Panc1 (cell line): ENCODE measurements at regions not wholly inside any gene's neighbourhood (a gene's known extent, or its start where the extent isn't known, plus 50 kb on each side); places are given as distances from the start of the nearest gene placed in this dataset.

Experiments used
- ATAC-seq: fragments of 200-7000 bp; cut with Tn5 transposase; 2 replicates; pipeline ENCODE4 v1.9.1; 2020; ENCODE audit warnings: mild to moderate bottlenecking, moderate library complexity
- BruUV-seq: library from RNA; stranded (reverse); fragments of 400-500 nt; replicated peaks from 2 replicates; lab custom pipeline; 2021; lab: Mats Ljungman, UMichigan
- CTCF ChIA-PET: fragments of 300-600 bp; sonication (Branson Sonifier 250); formaldehyde crosslinking; loops from one replicate; lab custom pipeline; 2022; ENCODE audit warnings: antibody characterized with exemption; lab: Charles Lee
- POLR2A ChIA-PET: fragments of 300-600 bp; sonication (Branson Sonifier 250); formaldehyde crosslinking; loops from one replicate; lab custom pipeline; 2022; ENCODE audit warnings: antibody characterized with exemption; lab: Charles Lee
- DNase-seq: peaks from one replicate; pipeline ENCODE4 v3.0.0-alpha.2; 2010; ENCODE audit warnings: low read depth, low spot score
- H3K27ac ChIP-seq: 2 replicates; pipeline ENCODE4 v1.5.1; 2011; ENCODE audit warnings: mild to moderate bottlenecking, low read length, inconsistent platforms
- H3K27me3 ChIP-seq: fragments of 200-500 bp; sonication (Bioruptor generic); 2 replicates; pipeline ENCODE4 v1.6.0; 2014; ENCODE audit warnings: low read length, inconsistent platforms; ENCODE audit not compliant: control insufficient read depth, insufficient read depth
- H3K36me3 ChIP-seq: fragments of 200-500 bp; sonication (Bioruptor generic); 2 replicates; pipeline ENCODE4 v1.5.1; 2014; ENCODE audit warnings: inconsistent platforms, mild to moderate bottlenecking, low read length, moderate library complexity; ENCODE audit not compliant: control insufficient read depth, insufficient read depth
- H3K4me1 ChIP-seq: 2 replicates; pipeline ENCODE4 v1.5.1; 2011; ENCODE audit warnings: inconsistent platforms, mild to moderate bottlenecking, low read length, moderate library complexity; ENCODE audit not compliant: control insufficient read depth, insufficient read depth
- H3K4me3 ChIP-seq, 2 experiments: 2 replicates each; pipeline ENCODE4 v1.5.1; 2011 to 2012; ENCODE audit warnings: low read depth in 2 of 2, low read length in 2 of 2, mild to moderate bottlenecking in 2 of 2, inconsistent platforms in 1 of 2, moderate library complexity in 1 of 2
- H3K9me3 ChIP-seq: fragments of 200-500 bp; sonication (Bioruptor generic); 2 replicates; pipeline ENCODE4 v1.5.1; 2014; ENCODE audit warnings: low read depth, mild to moderate bottlenecking, inconsistent platforms, low read length, moderate library complexity; ENCODE audit not compliant: control insufficient read depth, insufficient read depth
- POLR2AphosphoS5 ChIP-seq: IDR thresholded peaks from 2 replicates; pipeline ENCODE4 v1.6.1; 2012; ENCODE audit warnings: mild to moderate bottlenecking, low read depth, low read length, moderate library complexity
- SIN3A ChIP-seq: IDR thresholded peaks from 2 replicates; pipeline ENCODE4 v1.6.1; 2012; ENCODE audit warnings: low read depth, mild to moderate bottlenecking, low read length, moderate library complexity, borderline replicate concordance; ENCODE audit not compliant: insufficient read depth
- TCF7L2 ChIP-seq: IDR thresholded peaks from 2 replicates; pipeline ENCODE4 v1.6.1; 2011; ENCODE audit warnings: mild to moderate bottlenecking, low read depth, low read length, inconsistent platforms
- in situ Hi-C: cut with HindIII; loops from 2 replicates; pipeline ENCODE4 v1.10.0; 2016; ENCODE audit warnings: low sequenced_read_pairs, low pct_unique_long_range_greater_than_20kb
- intact Hi-C: fragments of 100-400 bp; cut with micrococcal nuclease; formaldehyde crosslinking; loops from one replicate; pipeline ENCODE4 v1.10.0; 2022; ENCODE audit not compliant: unreplicated experiment
- TF ChIP-seq, protein P1 (sequence below): fragments of 450-650 bp; IDR thresholded peaks from 2 replicates; pipeline ENCODE4 v1.5.1; 2017; ENCODE audit warnings: mild to moderate bottlenecking
- TF ChIP-seq, protein P2 (sequence below), 2 experiments: IDR thresholded peaks; 2 replicates each; pipeline ENCODE4 v1.6.1; 2011 to 2012; ENCODE audit warnings: low read depth in 2 of 2, control low read depth in 1 of 2, low read length in 1 of 2, mild to moderate bottlenecking in 1 of 2, moderate library complexity in 1 of 2; ENCODE audit not compliant: insufficient read depth in 1 of 2

DNA sequence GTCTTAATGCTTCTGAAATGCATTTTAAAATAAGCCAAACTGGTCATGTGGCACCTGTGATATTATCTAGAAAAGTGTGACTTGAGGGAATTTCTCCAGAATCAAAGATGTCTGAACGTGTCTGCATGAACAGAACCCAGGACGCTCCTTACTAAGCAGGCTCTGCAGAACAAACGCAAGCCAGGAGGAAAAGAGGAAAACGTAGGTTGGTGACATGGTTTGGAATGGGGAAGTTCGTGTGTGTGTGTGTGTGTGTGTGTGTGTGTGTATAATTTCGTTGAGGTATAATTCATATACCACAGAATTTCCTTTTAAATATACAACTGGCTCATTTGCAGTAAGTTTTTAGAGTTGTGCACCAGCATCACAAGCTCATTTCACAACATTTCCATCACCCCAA, 200.5 kb upstream of the FOXQ1 start:
- Histone ChIP-seq H3K4me1 (no peaks in the 10 kb centered on the region), H3K9me3 (no peaks in the 10 kb centered on the region), H3K27me3 (no peaks in the 10 kb centered on the region), H3K36me3 (no peaks in the 10 kb centered on the region), H3K27ac (no peak overlapping the region), H3K4me3 (no peak overlapping the region)
- DNase-seq (no peak), ATAC-seq (no peak)
- CTCF ChIA-PET: no interaction called here
- POLR2A ChIA-PET: no interaction called here
- in situ Hi-C loops (no loop called here), intact Hi-C loops (no loop called here)
- BruUV-seq: no TSS peak
- TF ChIP-seq, protein P1, sequence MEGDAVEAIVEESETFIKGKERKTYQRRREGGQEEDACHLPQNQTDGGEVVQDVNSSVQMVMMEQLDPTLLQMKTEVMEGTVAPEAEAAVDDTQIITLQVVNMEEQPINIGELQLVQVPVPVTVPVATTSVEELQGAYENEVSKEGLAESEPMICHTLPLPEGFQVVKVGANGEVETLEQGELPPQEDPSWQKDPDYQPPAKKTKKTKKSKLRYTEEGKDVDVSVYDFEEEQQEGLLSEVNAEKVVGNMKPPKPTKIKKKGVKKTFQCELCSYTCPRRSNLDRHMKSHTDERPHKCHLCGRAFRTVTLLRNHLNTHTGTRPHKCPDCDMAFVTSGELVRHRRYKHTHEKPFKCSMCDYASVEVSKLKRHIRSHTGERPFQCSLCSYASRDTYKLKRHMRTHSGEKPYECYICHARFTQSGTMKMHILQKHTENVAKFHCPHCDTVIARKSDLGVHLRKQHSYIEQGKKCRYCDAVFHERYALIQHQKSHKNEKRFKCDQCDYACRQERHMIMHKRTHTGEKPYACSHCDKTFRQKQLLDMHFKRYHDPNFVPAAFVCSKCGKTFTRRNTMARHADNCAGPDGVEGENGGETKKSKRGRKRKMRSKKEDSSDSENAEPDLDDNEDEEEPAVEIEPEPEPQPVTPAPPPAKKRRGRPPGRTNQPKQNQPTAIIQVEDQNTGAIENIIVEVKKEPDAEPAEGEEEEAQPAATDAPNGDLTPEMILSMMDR: no peak
- no peak for TF ChIP-seq TCF7L2
- no peak for TF ChIP-seq SIN3A

DNA sequence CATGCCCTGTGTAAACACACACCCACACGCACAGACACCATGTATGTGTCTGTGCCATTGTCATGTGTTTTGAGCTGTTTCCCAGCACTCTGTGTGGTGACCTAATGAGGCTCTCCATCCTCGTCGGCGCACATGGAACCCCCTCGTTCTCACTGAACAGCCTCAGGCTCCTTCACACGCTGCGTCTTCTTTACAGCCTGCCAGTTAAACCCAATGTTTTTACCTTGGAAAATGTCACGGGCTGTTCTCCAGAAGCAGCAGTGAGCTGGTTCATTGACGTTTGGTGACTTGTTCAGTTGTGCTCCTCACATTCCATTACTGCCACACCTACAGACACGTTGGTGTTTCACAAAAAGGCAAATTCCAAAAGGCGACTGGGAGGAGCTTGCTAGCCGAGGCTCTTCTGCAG, 201.0 kb upstream of the FOXQ1 start:
- H3K4me3 ChIP-seq: no peak overlapping the region
- no TSS peak for BruUV-seq
- POLR2A ChIA-PET: no interaction called here
- H3K4me1 ChIP-seq: no peaks in the 10 kb centered on the region
- CTCF ChIA-PET: no interaction called here
- DNase-seq (no peak), ATAC-seq (no peak)
- no peaks in the 10 kb centered on the region for H3K27me3 ChIP-seq
- TF ChIP-seq, protein P2, sequence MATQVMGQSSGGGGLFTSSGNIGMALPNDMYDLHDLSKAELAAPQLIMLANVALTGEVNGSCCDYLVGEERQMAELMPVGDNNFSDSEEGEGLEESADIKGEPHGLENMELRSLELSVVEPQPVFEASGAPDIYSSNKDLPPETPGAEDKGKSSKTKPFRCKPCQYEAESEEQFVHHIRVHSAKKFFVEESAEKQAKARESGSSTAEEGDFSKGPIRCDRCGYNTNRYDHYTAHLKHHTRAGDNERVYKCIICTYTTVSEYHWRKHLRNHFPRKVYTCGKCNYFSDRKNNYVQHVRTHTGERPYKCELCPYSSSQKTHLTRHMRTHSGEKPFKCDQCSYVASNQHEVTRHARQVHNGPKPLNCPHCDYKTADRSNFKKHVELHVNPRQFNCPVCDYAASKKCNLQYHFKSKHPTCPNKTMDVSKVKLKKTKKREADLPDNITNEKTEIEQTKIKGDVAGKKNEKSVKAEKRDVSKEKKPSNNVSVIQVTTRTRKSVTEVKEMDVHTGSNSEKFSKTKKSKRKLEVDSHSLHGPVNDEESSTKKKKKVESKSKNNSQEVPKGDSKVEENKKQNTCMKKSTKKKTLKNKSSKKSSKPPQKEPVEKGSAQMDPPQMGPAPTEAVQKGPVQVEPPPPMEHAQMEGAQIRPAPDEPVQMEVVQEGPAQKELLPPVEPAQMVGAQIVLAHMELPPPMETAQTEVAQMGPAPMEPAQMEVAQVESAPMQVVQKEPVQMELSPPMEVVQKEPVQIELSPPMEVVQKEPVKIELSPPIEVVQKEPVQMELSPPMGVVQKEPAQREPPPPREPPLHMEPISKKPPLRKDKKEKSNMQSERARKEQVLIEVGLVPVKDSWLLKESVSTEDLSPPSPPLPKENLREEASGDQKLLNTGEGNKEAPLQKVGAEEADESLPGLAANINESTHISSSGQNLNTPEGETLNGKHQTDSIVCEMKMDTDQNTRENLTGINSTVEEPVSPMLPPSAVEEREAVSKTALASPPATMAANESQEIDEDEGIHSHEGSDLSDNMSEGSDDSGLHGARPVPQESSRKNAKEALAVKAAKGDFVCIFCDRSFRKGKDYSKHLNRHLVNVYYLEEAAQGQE (IDR thresholded peaks at IDR 0.05; ENCODE audit: insufficient read depth in 1 of 2, low read depth in 2 of 2, low read length in 1 of 2): no peak
- TF ChIP-seq, protein P1: no peak
- TF ChIP-seq POLR2AphosphoS5 (no peak), SIN3A (no peak), TCF7L2 (no peak)
- H3K27ac ChIP-seq: no peak overlapping the region
- intact Hi-C loops (no loop called here), in situ Hi-C loops (no loop called here)
- H3K36me3 ChIP-seq: no peaks in the 10 kb centered on the region
- H3K9me3 ChIP-seq: no peaks in the 10 kb centered on the region

DNA sequence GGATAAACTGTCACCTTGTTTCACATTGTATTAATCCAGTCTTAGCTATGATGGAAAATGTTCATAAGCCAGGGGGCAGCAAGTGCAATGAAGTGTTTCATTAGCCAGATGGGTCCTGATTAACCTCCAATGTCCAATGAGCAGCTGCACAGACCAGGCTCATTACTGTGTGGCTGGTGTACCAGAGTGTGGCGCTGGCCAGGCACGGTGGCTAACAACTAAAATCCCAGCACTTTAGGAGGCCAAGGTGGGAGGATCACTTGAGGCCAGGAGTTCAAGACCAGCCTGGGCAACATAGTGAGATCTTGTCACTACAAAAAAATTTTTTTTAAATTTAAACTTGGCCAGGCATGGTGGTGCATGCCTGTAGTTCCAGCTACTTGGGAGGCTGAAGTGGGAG, 201.7 kb upstream of the FOXQ1 start:
- ATAC-seq (no peak), DNase-seq (no peak)
- H3K36me3 ChIP-seq: no peaks in the 10 kb centered on the region
- TF ChIP-seq POLR2AphosphoS5 (no peak), SIN3A (no peak), TCF7L2 (no peak)
- TF ChIP-seq, protein P1: no peak; the same call in 1 of the 2 replicates
- TF ChIP-seq, protein P2 (IDR thresholded peaks at IDR 0.05; ENCODE audit: insufficient read depth in 1 of 2, low read depth in 2 of 2, low read length in 1 of 2): no peak
- intact Hi-C loops: no loop called here
- ChIA-PET CTCF (no interaction called here), POLR2A (no interaction called here)
- H3K4me3 ChIP-seq: no peak overlapping the region
- no peaks in the 10 kb centered on the region for H3K4me1 ChIP-seq
- in situ Hi-C loops: no loop called here
- no peak overlapping the region for H3K27ac ChIP-seq
- no TSS peak for BruUV-seq
- no peaks in the 10 kb centered on the region for H3K27me3 ChIP-seq
- H3K9me3 ChIP-seq: no peaks in the 10 kb centered on the region
